GM12875 (cell line): ENCODE measurements at regions not wholly inside any gene's neighbourhood (a gene's known extent, or its start where the extent isn't known, plus 50 kb on each side); places are given as distances from the start of the nearest gene placed in this dataset.
"Not testable (repeated sequence)": the region's sequence is repeated elsewhere in the genome, so short reads cannot be mapped to it uniquely, and the experiment has no call there.

Experiments used
- H3K4me3 ChIP-seq: one replicate; pipeline ENCODE4 v1.5.1; 2011; ENCODE audit warnings: low read depth, low read length, control low read depth
- TF ChIP-seq, protein P1 (sequence below): IDR thresholded peaks from 2 replicates; pipeline ENCODE4 v1.5.1; 2011; ENCODE audit warnings: low read depth, mild to moderate bottlenecking, control low read depth, inconsistent platforms, low read length, moderate library complexity, borderline replicate concordance; ENCODE audit not compliant: insufficient read depth

DNA sequence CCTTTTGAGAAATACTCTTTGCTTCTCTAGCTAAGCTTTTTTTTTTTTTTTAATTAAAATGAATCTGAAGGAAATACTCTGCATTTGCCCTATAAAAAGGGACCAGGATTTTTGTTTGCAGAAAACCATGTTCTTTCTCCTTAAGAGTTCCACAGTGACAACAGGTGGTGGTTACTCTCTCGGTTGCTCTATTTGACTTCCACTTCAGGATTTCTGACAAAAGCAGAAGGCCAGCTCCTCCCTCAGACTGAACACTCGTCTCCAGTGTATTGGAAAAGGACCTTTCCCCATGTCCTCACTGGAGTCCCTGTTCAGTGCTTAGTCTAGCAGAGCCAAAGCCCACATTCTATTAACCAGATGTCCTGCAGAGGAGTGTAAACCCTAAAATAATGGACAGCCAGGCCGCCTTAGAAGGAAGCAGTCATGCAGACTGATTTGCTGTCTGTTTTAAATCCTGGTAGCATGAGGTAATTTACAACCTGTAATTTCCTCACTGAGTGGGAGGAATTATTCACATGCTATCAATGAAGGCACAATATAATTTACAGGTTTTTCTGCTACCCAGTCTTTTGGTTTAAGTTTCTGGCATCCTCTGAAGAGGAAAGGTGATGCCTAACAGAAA is 599.3 kb downstream of the PYDC2 start:
- TF ChIP-seq, protein P1, sequence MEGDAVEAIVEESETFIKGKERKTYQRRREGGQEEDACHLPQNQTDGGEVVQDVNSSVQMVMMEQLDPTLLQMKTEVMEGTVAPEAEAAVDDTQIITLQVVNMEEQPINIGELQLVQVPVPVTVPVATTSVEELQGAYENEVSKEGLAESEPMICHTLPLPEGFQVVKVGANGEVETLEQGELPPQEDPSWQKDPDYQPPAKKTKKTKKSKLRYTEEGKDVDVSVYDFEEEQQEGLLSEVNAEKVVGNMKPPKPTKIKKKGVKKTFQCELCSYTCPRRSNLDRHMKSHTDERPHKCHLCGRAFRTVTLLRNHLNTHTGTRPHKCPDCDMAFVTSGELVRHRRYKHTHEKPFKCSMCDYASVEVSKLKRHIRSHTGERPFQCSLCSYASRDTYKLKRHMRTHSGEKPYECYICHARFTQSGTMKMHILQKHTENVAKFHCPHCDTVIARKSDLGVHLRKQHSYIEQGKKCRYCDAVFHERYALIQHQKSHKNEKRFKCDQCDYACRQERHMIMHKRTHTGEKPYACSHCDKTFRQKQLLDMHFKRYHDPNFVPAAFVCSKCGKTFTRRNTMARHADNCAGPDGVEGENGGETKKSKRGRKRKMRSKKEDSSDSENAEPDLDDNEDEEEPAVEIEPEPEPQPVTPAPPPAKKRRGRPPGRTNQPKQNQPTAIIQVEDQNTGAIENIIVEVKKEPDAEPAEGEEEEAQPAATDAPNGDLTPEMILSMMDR = no peak

DNA sequence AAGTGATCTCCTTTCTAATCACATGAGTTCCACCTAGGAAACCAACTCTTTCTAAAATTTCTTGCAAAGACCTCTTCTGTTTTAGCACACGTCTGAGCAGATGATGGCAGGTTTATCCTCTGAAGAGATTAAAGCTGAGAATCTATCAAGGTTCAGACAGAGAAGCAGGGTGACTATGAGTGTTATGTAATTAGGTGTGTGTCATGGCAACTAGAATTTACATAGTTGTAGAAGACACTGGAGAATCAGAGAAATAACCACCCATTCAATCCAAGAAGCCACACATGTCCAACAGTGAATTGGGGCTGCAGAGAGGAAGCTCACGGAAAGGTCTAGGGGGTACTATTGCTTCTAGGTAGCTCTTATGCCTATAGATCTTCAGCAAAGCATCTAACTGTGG is 600.5 kb downstream of the PYDC2 start:
- TF ChIP-seq, protein P1 = no peak
- H3K4me3 ChIP-seq = no peak overlapping the region

More for the DNA sequence above, 599.3 kb downstream of the PYDC2 start:
- no peak overlapping the region for H3K4me3 ChIP-seq

GRCh38 chr3:192062186-192062585 is 601.2 kb downstream of the PYDC2 start:
- TF ChIP-seq, protein P1 = no peak

DNA sequence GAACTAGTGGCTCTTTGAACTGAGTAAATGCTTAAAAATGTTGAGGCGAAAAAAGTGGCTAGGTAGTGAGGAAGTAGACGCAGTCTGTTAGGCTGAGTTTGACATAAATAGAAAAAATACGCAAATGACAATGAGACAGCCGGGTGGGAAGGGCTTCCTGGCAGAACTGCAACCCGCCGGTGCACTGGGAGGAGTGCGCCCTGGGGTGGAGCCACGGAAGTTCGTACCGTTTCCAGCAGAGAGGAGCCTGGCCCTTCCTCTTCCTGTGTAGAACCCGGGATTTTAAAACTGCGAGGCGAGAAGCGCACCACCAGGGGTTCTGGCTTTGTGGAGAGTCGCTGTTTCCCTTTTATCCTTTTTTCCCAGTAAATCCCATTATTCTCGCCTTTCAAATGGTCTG is 602.6 kb downstream of the PYDC2 start:
- no peak overlapping the region for H3K4me3 ChIP-seq

More at GRCh38 chr3:192062186-192062585, 601.2 kb downstream of the PYDC2 start:
- no peak overlapping the region for H3K4me3 ChIP-seq

GRCh38 chr3:192064959-192065358 is 604.0 kb downstream of the PYDC2 start:
- no peak overlapping the region for H3K4me3 ChIP-seq
- TF ChIP-seq, protein P1 = no peak

More for the DNA sequence above, 602.6 kb downstream of the PYDC2 start:
- TF ChIP-seq, protein P1 = no peak

- H3K4me3 ChIP-seq = not testable (repeated sequence)
These were observed 605.3 kb downstream of the PYDC2 start for GRCh38 chr3:192066253-192066652.

- no peak overlapping the region for H3K4me3 ChIP-seq
- TF ChIP-seq, protein P1 = no peak
These were observed 607.7 kb downstream of the PYDC2 start for GRCh38 chr3:192068464-192069254.
